Sigmoid colon (tissue), 4 donors: ENCODE measurements at regions not wholly inside any gene's neighbourhood (a gene's known extent, or its start where the extent isn't known, plus 50 kb on each side); places are given as distances from the start of the nearest gene placed in this dataset.

Source experiments
- EP300 ChIP-seq, 4 donors: sonication (generic); formaldehyde crosslinking; IDR thresholded peaks; one replicate each; pipeline ENCODE4 v1.6.1; 2017; ENCODE audit warnings: antibody characterized with exemption in 4 of 4
- POLR2A ChIP-seq, 2 donors: fragments of 450-650 bp; IDR thresholded peaks; one replicate each; pipeline ENCODE4 v1.6.1; 2016; ENCODE audit warnings: antibody characterized with exemption in 2 of 2, mild to moderate bottlenecking in 2 of 2, moderate library complexity in 2 of 2
- POLR2AphosphoS5 ChIP-seq, 4 donors: sonication (generic); formaldehyde crosslinking; IDR thresholded peaks; one replicate each; pipeline ENCODE4 v1.6.1; 2017; ENCODE audit warnings: antibody characterized with exemption in 4 of 4
- TF ChIP-seq, protein P1 (sequence below), 4 experiments: fragments of 450-650 bp in 3 of 4; fragments of 200-600 bp in 1 of 4; IDR thresholded peaks; one replicate each; pipeline ENCODE4 v1.5.1; 2016 to 2019; ENCODE audit warnings: antibody characterized with exemption in 4 of 4, mild to moderate bottlenecking in 3 of 4, moderate library complexity in 2 of 4

DNA sequence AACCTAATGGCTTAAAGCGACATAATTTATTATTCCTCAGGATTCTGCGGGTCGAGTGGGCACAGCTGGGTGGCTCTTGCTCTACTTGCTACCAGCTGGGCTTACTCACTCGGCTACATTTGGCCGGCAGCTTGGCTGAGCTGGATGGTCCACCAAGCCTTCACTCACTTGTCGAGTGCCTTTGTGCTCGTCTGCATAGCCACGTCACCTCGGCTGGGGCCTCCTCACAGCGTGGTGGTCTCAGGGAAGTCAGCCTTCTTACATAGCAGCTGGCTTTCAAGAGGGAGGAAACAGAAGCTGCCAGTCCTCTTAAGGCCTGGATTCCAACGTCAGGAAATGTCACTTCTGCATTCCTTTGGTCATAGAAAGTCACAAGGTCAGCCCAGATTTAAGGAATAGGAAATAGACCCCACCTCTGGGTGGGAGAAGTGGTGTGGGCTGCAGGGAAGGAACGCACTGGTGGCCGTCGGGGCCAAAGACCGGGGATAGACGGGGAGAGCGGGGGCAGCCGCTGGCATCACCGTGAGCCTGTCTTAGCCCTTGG is 75.1 kb upstream of the RUFY1 start:
- TF ChIP-seq, protein P1, sequence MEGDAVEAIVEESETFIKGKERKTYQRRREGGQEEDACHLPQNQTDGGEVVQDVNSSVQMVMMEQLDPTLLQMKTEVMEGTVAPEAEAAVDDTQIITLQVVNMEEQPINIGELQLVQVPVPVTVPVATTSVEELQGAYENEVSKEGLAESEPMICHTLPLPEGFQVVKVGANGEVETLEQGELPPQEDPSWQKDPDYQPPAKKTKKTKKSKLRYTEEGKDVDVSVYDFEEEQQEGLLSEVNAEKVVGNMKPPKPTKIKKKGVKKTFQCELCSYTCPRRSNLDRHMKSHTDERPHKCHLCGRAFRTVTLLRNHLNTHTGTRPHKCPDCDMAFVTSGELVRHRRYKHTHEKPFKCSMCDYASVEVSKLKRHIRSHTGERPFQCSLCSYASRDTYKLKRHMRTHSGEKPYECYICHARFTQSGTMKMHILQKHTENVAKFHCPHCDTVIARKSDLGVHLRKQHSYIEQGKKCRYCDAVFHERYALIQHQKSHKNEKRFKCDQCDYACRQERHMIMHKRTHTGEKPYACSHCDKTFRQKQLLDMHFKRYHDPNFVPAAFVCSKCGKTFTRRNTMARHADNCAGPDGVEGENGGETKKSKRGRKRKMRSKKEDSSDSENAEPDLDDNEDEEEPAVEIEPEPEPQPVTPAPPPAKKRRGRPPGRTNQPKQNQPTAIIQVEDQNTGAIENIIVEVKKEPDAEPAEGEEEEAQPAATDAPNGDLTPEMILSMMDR (IDR thresholded peaks at IDR 0.05) = no peak
- TF ChIP-seq POLR2A (IDR thresholded peaks at IDR 0.05) (no peak), EP300 (IDR thresholded peaks at IDR 0.05) (peak in 1 of 4 donors; percentile 26), POLR2AphosphoS5 (IDR thresholded peaks at IDR 0.05) (no peak)
